Natural killer cell (primary cell): ENCODE measurements at regions not wholly inside any gene's neighbourhood (a gene's known extent, or its start where the extent isn't known, plus 50 kb on each side); places are given as distances from the start of the nearest gene placed in this dataset.

Experiments
- ATAC-seq, 3 donors: fragments of 150-1000 bp in 2 of 3; fragments of 200-7000 bp in 1 of 3; cut with Tn5 transposase; 1 replicate in 1 of 3; 2 replicates in 2 of 3; pipeline ENCODE4 v1.10.0; 2021; ENCODE audit warnings: mild to moderate bottlenecking in 2 of 3, moderate library complexity in 2 of 3
- DNase-seq, 2 donors: peaks; one replicate each; pipeline versions ENCODE4 v3.0.0 to v3.0.0-alpha.2; 2013 to 2021; ENCODE audit warnings: mixed read lengths in 1 of 2
- H3K27ac ChIP-seq: one replicate; pipeline ENCODE4 v1.5.1; 2013; ENCODE audit warnings: mild to moderate bottlenecking, low read length
- H3K27me3 ChIP-seq: one replicate; pipeline ENCODE4 v1.6.1; 2013; ENCODE audit warnings: low read length; ENCODE audit not compliant: control insufficient read depth, insufficient read depth
- H3K36me3 ChIP-seq: one replicate; pipeline ENCODE4 v1.6.1; 2013; ENCODE audit warnings: low read length; ENCODE audit not compliant: control insufficient read depth, insufficient read depth
- H3K4me1 ChIP-seq: one replicate; pipeline ENCODE4 v1.6.1; 2013; ENCODE audit warnings: low read length; ENCODE audit not compliant: control insufficient read depth, insufficient read depth
- H3K4me3 ChIP-seq: one replicate; pipeline ENCODE4 v1.5.1; 2013; ENCODE audit warnings: low read length
- H3K9me3 ChIP-seq: one replicate; pipeline ENCODE4 v1.6.1; 2013; ENCODE audit warnings: low read length; ENCODE audit not compliant: control insufficient read depth, insufficient read depth
- H3K27ac Mint-ChIP-seq, 2 donors: one replicate each; pipeline ENCODE4 v1.8.0; 2022; ENCODE audit warnings: mild to moderate bottlenecking in 2 of 2, mixed read lengths in 2 of 2, moderate library complexity in 1 of 2
- H3K27me3 Mint-ChIP-seq, 2 donors: one replicate each; pipeline ENCODE4 v1.8.0; 2022; ENCODE audit warnings: low read depth in 2 of 2, mixed read lengths in 2 of 2
- H3K36me3 Mint-ChIP-seq: one replicate; pipeline ENCODE4 v1.8.0; 2022; ENCODE audit warnings: mixed read lengths
- H3K4me1 Mint-ChIP-seq, 2 donors: one replicate each; pipeline ENCODE4 v1.8.0; 2022; ENCODE audit warnings: mixed read lengths in 2 of 2
- H3K4me3 Mint-ChIP-seq: one replicate; pipeline ENCODE4 v1.8.0; 2022; ENCODE audit warnings: mild to moderate bottlenecking, moderate library complexity, mixed read lengths
- H3K9me3 Mint-ChIP-seq, 2 donors: one replicate each; pipeline ENCODE4 v1.8.0; 2022; ENCODE audit warnings: mixed read lengths in 2 of 2
- CTCF ChIP-seq: fragments of 200-600 bp; IDR thresholded peaks from one replicate; pipeline ENCODE4 v1.8.0; 2022; ENCODE audit warnings: antibody characterized with exemption
- WGBS: methylation state at CpG from one replicate; pipeline ENCODE4 v1.1.7; 2013; ENCODE audit warnings: missing lambda C conversion rate; ENCODE audit not compliant: insufficient coverage; 5-methylcytosine and 5-hydroxymethylcytosine counted together
- intact Hi-C: fragments of 100-400 bp; cut with micrococcal nuclease; formaldehyde crosslinking; loops from one replicate; pipeline ENCODE4 v1.14.2; 2022

GRCh38 chr6:140537211-140537610 lies 1162.8 kb upstream of the CITED2 start:
- no peaks in the 10 kb centered on the region for H3K36me3 ChIP-seq
- intact Hi-C loops, result no loop called here
- H3K9me3 ChIP-seq, result no peaks in the 10 kb centered on the region
- no peak overlapping the region for H3K27ac ChIP-seq
- H3K4me1 ChIP-seq, result no peaks in the 10 kb centered on the region
- Mint-ChIP-seq H3K9me3 (peaks cover 13 to 16% of the 10 kb centered on the region in 2 donors), H3K27me3 (no peaks in the 10 kb centered on the region), H3K4me3 (no peak overlapping the region), H3K27ac (no peak overlapping the region), H3K4me1 (no peaks in the 10 kb centered on the region), H3K36me3 (no peaks in the 10 kb centered on the region)
- TF ChIP-seq CTCF, result no peak
- H3K27me3 ChIP-seq, result no peaks in the 10 kb centered on the region
- DNase-seq (no peak), ATAC-seq (no peak)
- H3K4me3 ChIP-seq, result no peak overlapping the region
- 89% methylated on average over 2 of the region's 3 CpGs for WGBS

GRCh38 chr6:140535511-140535910 lies 1161.1 kb upstream of the CITED2 start:
- no peak overlapping the region for H3K27ac Mint-ChIP-seq
- intact Hi-C loops, result no loop called here
- no peaks in the 10 kb centered on the region for H3K4me1 Mint-ChIP-seq
- Histone ChIP-seq H3K27ac (no peak overlapping the region), H3K9me3 (no peaks in the 10 kb centered on the region), H3K4me3 (no peak overlapping the region), H3K4me1 (no peaks in the 10 kb centered on the region), H3K36me3 (no peaks in the 10 kb centered on the region), H3K27me3 (no peaks in the 10 kb centered on the region)
- ATAC-seq (no peak), DNase-seq (no peak)
- no peaks in the 10 kb centered on the region for H3K27me3 Mint-ChIP-seq
- TF ChIP-seq CTCF, result no peak
- no CpG with 5 or more reads among the region's 1 CpG for WGBS
- H3K36me3 Mint-ChIP-seq, result no peaks in the 10 kb centered on the region
- H3K4me3 Mint-ChIP-seq, result no peak overlapping the region
- H3K9me3 Mint-ChIP-seq, result peaks cover 15 to 19% of the 10 kb centered on the region in 2 donors

DNA sequence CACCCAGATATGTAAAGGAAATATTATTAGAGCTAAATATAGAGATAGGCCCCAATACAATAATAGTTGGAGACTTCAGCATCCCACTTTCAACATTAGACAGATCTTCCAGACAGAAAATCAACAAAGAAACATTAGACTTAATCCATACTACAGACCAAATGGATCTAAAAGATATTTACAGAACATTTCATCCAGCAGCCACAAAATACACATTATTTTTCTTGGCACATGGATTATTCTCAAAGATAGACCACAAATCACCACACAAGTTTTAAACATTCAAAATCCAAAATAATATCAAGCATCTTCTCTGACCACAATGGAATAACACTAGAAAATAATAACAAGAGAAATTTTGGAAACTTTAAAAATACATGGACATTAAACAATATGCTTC lies 1159.1 kb upstream of the CITED2 start:
- no peak overlapping the region for H3K4me3 ChIP-seq
- H3K4me1 Mint-ChIP-seq, result no peaks in the 10 kb centered on the region
- no peaks in the 10 kb centered on the region for H3K36me3 Mint-ChIP-seq
- H3K36me3 ChIP-seq, result no peaks in the 10 kb centered on the region
- no peaks in the 10 kb centered on the region for H3K4me1 ChIP-seq
- peaks cover 15 to 19% of the 10 kb centered on the region in 2 donors for H3K9me3 Mint-ChIP-seq
- no peak for ATAC-seq
- no peaks in the 10 kb centered on the region for H3K9me3 ChIP-seq
- intact Hi-C loops, result no loop called here
- no peak for DNase-seq
- no peak overlapping the region for H3K27ac ChIP-seq
- no peak overlapping the region for H3K4me3 Mint-ChIP-seq
- no peaks in the 10 kb centered on the region for H3K27me3 ChIP-seq
- H3K27ac Mint-ChIP-seq, result no peak overlapping the region
- no peaks in the 10 kb centered on the region for H3K27me3 Mint-ChIP-seq
- TF ChIP-seq CTCF, result no peak

DNA sequence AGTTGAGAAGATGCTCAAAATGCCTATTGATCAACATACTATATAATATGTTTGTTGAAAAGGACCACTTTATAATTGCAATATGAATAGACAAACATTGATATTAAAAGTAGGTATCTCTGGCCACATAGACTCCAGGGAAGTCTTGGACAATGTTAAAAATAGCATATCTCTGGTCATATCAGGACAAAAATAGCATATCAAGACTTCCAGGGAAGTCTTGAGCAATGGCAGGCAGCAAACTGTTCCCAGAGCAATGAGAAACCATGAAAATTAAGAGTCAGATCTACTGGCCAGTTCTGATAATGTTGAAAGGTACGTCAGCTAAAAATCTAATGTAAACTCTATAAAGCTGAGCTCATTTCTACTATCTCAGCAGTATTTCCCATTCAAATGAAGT lies 1130.3 kb upstream of the CITED2 start:
- Histone ChIP-seq H3K9me3 (no peaks in the 10 kb centered on the region), H3K36me3 (no peaks in the 10 kb centered on the region), H3K27me3 (no peaks in the 10 kb centered on the region), H3K4me3 (no peak overlapping the region), H3K27ac (no peak overlapping the region), H3K4me1 (no peaks in the 10 kb centered on the region)
- Mint-ChIP-seq H3K27ac (no peak overlapping the region), H3K4me3 (no peak overlapping the region), H3K4me1 (no peaks in the 10 kb centered on the region), H3K9me3 (peaks cover 6 to 9% of the 10 kb centered on the region in 2 donors), H3K27me3 (no peaks in the 10 kb centered on the region), H3K36me3 (no peaks in the 10 kb centered on the region)
- TF ChIP-seq CTCF, result no peak
- WGBS, result 71% methylated on average over 1 of the region's 1 CpG
- intact Hi-C loops, result no loop called here
- DNase-seq (no peak), ATAC-seq (no peak)
